B cell (primary cell): ENCODE measurements at regions not wholly inside any gene's neighbourhood (a gene's known extent, or its start where the extent isn't known, plus 50 kb on each side); places are given as distances from the start of the nearest gene placed in this dataset.

Source experiments
- ATAC-seq: fragments of 200-7000 bp; cut with Tn5 transposase; one replicate; pipeline ENCODE4 v1.10.0; 2021; ENCODE audit warnings: low read depth, mild to moderate bottlenecking, moderate number of reproducible peaks, moderate library complexity
- CTCF ChIA-PET: fragments of 350-600 bp; sonication (Branson Sonifier 250); formaldehyde crosslinking; loops from one replicate; lab custom pipeline; 2021; ENCODE audit warnings: antibody characterized with exemption, inconsistent platforms; lab: Charles Lee
- POLR2A ChIA-PET: fragments of 350-600 bp; sonication (Branson Sonifier 250); formaldehyde crosslinking; loops from one replicate; lab custom pipeline; 2021; ENCODE audit warnings: antibody characterized with exemption; lab: Charles Lee
- DNase-seq: peaks from one replicate; pipeline ENCODE4 v3.0.0; 2013
- H2AFZ ChIP-seq: 2 replicates; pipeline ENCODE4 v1.6.1; 2012; ENCODE audit warnings: mild to moderate bottlenecking, low read depth, low read length; ENCODE audit not compliant: insufficient read depth, poor library complexity, severe bottlenecking
- H3K27ac ChIP-seq, 2 donors: 1 replicate in 1 of 2; 2 replicates in 1 of 2; pipeline ENCODE4 v1.5.1; 2012 to 2013; ENCODE audit warnings: low read length in 2 of 2, mild to moderate bottlenecking in 2 of 2, moderate library complexity in 1 of 2
- H3K27me3 ChIP-seq, 4 experiments: fragments of 200-600 bp in 1 of 4; sonication (generic) in 1 of 4; replicated peaks in 1 of 4; 1 replicate in 2 of 4; 2 replicates in 2 of 4; pipeline versions ENCODE4 v1.6.1 to v1.7.0; 2013 to 2016; ENCODE audit warnings: low read length in 3 of 4, mild to moderate bottlenecking in 2 of 4, mixed read lengths in 1 of 4, moderate library complexity in 1 of 4; ENCODE audit not compliant: insufficient read depth in 4 of 4, control insufficient read depth in 3 of 4; ENCODE audit errors: control extremely low read depth in 1 of 4
- H3K36me3 ChIP-seq, 2 experiments: replicated peaks in 1 of 2; 1 replicate in 1 of 2; 2 replicates in 1 of 2; pipeline versions ENCODE4 v1.6.1 to v1.7.1; 2013; ENCODE audit warnings: low read length in 1 of 2; ENCODE audit not compliant: insufficient read depth in 2 of 2, control insufficient read depth in 1 of 2; ENCODE audit errors: control extremely low read depth in 1 of 2, extremely low read depth in 1 of 2
- H3K4me1 ChIP-seq, 2 donors: fragments of 200-600 bp in 1 of 2; sonication (generic) in 1 of 2; 1 replicate in 1 of 2; 2 replicates in 1 of 2; pipeline versions ENCODE4 v1.5.1 to v1.6.1; 2013 to 2017; ENCODE audit warnings: low read length in 2 of 2; ENCODE audit not compliant: control insufficient read depth in 2 of 2, insufficient read depth in 2 of 2
- H3K4me2 ChIP-seq: replicated peaks from 2 replicates; pipeline ENCODE3; 2012; ENCODE audit warnings: mild to moderate bottlenecking, low read depth, low read length; ENCODE audit not compliant: poor library complexity, severe bottlenecking
- H3K4me3 ChIP-seq, 5 experiments: fragments of 200-600 bp in 1 of 5; sonication (generic) in 1 of 5; 1 replicate in 3 of 5; 2 replicates in 2 of 5; pipeline versions ENCODE4 v1.5.1 to v1.7.0; 2011 to 2016; ENCODE audit warnings: low read length in 4 of 5, mild to moderate bottlenecking in 4 of 5, low read depth in 2 of 5, control low read depth in 1 of 5, moderate library complexity in 1 of 5; ENCODE audit not compliant: insufficient read depth in 1 of 5; ENCODE audit errors: control extremely low read depth in 1 of 5, extremely low read depth in 1 of 5
- H3K79me2 ChIP-seq: fragments of 200-600 bp; sonication (generic); one replicate; pipeline ENCODE4 v1.6.0; 2016; ENCODE audit warnings: low read length; ENCODE audit not compliant: control insufficient read depth, insufficient read depth
- H3K9ac ChIP-seq: fragments of 200-600 bp; sonication (generic); 2 replicates; pipeline ENCODE4 v1.6.1; 2017; ENCODE audit warnings: mild to moderate bottlenecking, low read length, moderate library complexity
- H3K9me3 ChIP-seq, 3 donors: one replicate each; pipeline versions ENCODE4 v1.6.1 to v1.7.1; 2013; ENCODE audit warnings: low read length in 2 of 3; ENCODE audit not compliant: control insufficient read depth in 2 of 3, insufficient read depth in 1 of 3; ENCODE audit errors: control extremely low read depth in 1 of 3
- H4K20me1 ChIP-seq: 2 replicates; pipeline ENCODE4 v1.6.0; 2012; ENCODE audit warnings: mild to moderate bottlenecking, low read length; ENCODE audit not compliant: insufficient read depth, control insufficient read depth, poor library complexity, severe bottlenecking
- H3K27ac Mint-ChIP-seq: one replicate; pipeline ENCODE4 v1.8.0; 2021; ENCODE audit warnings: mixed read lengths
- H3K27me3 Mint-ChIP-seq: one replicate; pipeline ENCODE4 v1.8.0; 2021; ENCODE audit warnings: mixed read lengths
- H3K4me1 Mint-ChIP-seq: one replicate; pipeline ENCODE4 v1.8.0; 2021; ENCODE audit warnings: mixed read lengths
- H3K4me3 Mint-ChIP-seq: one replicate; pipeline ENCODE4 v1.8.0; 2021; ENCODE audit warnings: mixed read lengths
- H3K9me3 Mint-ChIP-seq: one replicate; pipeline ENCODE4 v1.8.0; 2022; ENCODE audit warnings: mixed read lengths; ENCODE audit not compliant: insufficient read depth
- CTCF ChIP-seq: fragments of 200-600 bp; IDR thresholded peaks from one replicate; pipeline ENCODE4 v1.8.0; 2022; ENCODE audit warnings: antibody characterized with exemption, mild to moderate bottlenecking
- EZH2 ChIP-seq: IDR thresholded peaks from 2 replicates; pipeline ENCODE4 v1.6.1; 2012; ENCODE audit warnings: borderline replicate concordance, low read depth, mild to moderate bottlenecking, moderate library complexity, low read length; ENCODE audit not compliant: insufficient read depth, poor library complexity, severe bottlenecking
- WGBS: methylation state at CpG from one replicate; pipeline ENCODE4 v1.1.5; 2013; ENCODE audit warnings: missing lambda C conversion rate; ENCODE audit not compliant: insufficient coverage; 5-methylcytosine and 5-hydroxymethylcytosine counted together
- intact Hi-C: fragments of 100-400 bp; cut with micrococcal nuclease; formaldehyde crosslinking; loops from one replicate; pipeline ENCODE4 v1.10.0; 2022

- DNase-seq = no peak
Measured at GRCh38 chr12:124393831-124394230, 98.9 kb downstream of the RFLNA start.

GRCh38 chr12:124393414-124393790 is 98.5 kb downstream of the RFLNA start:
- POLR2A ChIA-PET = no interaction called here

More at GRCh38 chr12:124393831-124394230, 98.9 kb downstream of the RFLNA start:
- ChIA-PET CTCF (no interaction called here), POLR2A (no interaction called here)
- Mint-ChIP-seq H3K27me3 (no peaks in the 10 kb centered on the region), H3K4me3 (no peak overlapping the region), H3K4me1 (peaks cover 36% of the 10 kb centered on the region), H3K9me3 (no peaks in the 10 kb centered on the region), H3K27ac (no peak overlapping the region)
- no peak overlapping the region for H3K9ac ChIP-seq
- no peak for ATAC-seq
- no peaks in the 10 kb centered on the region for H3K27me3 ChIP-seq
- TF ChIP-seq EZH2 = no peak
- TF ChIP-seq CTCF = no peak
- H3K4me1 ChIP-seq = peaks cover 39 to 42% of the 10 kb centered on the region in 2 donors
- H3K36me3 ChIP-seq = peaks cover 0 to 40% of the 10 kb centered on the region in 2 experiments
- peaks cover 20% of the 10 kb centered on the region for H3K79me2 ChIP-seq
- no peak overlapping the region for H3K4me3 ChIP-seq
- 97% methylated on average over 15 of the region's 15 CpGs for WGBS
- no peak overlapping the region for H3K4me2 ChIP-seq
- H4K20me1 ChIP-seq = peaks cover 90% of the 10 kb centered on the region
- no peak overlapping the region for H2AFZ ChIP-seq
- no peak overlapping the region for H3K27ac ChIP-seq
- peaks cover 0 to 3% (median 0%) of the 10 kb centered on the region in 3 donors for H3K9me3 ChIP-seq
- intact Hi-C loops = loop anchor here (5.0 to 10.0 kb wide), 4 partner anchors 171 to 468 kb away; partner anchors contain the start of genes NCOR2 and SCARB1

More at GRCh38 chr12:124393414-124393790, 98.5 kb downstream of the RFLNA start:
- CTCF ChIA-PET = interaction anchor here (1.2 kb wide), 1 partner anchor 60 kb away, joined by 3 read pairs; no protein-coding TSS in a partner anchor
- no peak overlapping the region for H3K4me3 ChIP-seq
- no peaks in the 10 kb centered on the region for H3K27me3 ChIP-seq
- DNase-seq = no peak
- H3K4me3 Mint-ChIP-seq = no peak overlapping the region
- H3K9ac ChIP-seq = no peak overlapping the region
- H3K79me2 ChIP-seq = peaks cover 20% of the 10 kb centered on the region
- peaks cover 0 to 35% of the 10 kb centered on the region in 2 experiments for H3K36me3 ChIP-seq
- H2AFZ ChIP-seq = no peak overlapping the region
- no peak overlapping the region for H3K27ac ChIP-seq
- no peak for TF ChIP-seq EZH2
- no peak for TF ChIP-seq CTCF
- H3K4me2 ChIP-seq = no peak overlapping the region
- intact Hi-C loops = loop anchor here (5.0 to 10.0 kb wide), 4 partner anchors 171 to 469 kb away; partner anchors contain the start of genes NCOR2 and SCARB1
- 100% methylated on average over 2 of the region's 3 CpGs for WGBS
- no peaks in the 10 kb centered on the region for H3K27me3 Mint-ChIP-seq
- no peaks in the 10 kb centered on the region for H3K9me3 Mint-ChIP-seq
- peaks cover 0 to 3% (median 0%) of the 10 kb centered on the region in 3 donors for H3K9me3 ChIP-seq
- H3K27ac Mint-ChIP-seq = peak overlapping the region; percentile 32
- peaks cover 92% of the 10 kb centered on the region for H4K20me1 ChIP-seq
- no peak for ATAC-seq
- H3K4me1 ChIP-seq = peaks cover 39 to 45% of the 10 kb centered on the region in 2 donors
- H3K4me1 Mint-ChIP-seq = peaks cover 37% of the 10 kb centered on the region
